SK-N-SH (cell line): ENCODE measurements at regions not wholly inside any gene's neighbourhood (a gene's known extent, or its start where the extent isn't known, plus 50 kb on each side); places are given as distances from the start of the nearest gene placed in this dataset.

ENCODE experiments used
- CTCF ChIA-PET: fragments of 300-600, 350-600 bp; formaldehyde crosslinking; extraction: SDS; loops from one replicate; lab custom pipeline; 2021; lab: Yijun Ruan, JAX
- POLR2A ChIA-PET: fragments of 350-600 bp; sonication (Branson Sonifier 250); formaldehyde crosslinking; extraction: SDS; loops from one replicate; lab custom pipeline; 2020; ENCODE audit warnings: antibody characterized with exemption, inconsistent platforms; lab: Yijun Ruan, JAX
- DNase-seq: peaks from one replicate; pipeline ENCODE4 v3.0.0; 2012
- H2AFZ ChIP-seq: fragments of 200-600 bp; sonication (generic); 2 replicates; pipeline ENCODE4 v1.8.1; 2016; ENCODE audit warnings: antibody characterized with exemption, mild to moderate bottlenecking, low read depth
- H3F3A ChIP-seq: fragments of 200-600 bp; sonication (generic); replicated peaks from 2 replicates; pipeline ENCODE3; 2016; ENCODE audit warnings: antibody characterized with exemption, mild to moderate bottlenecking; ENCODE audit not compliant: insufficient read depth
- H3K27ac ChIP-seq, 2 experiments: fragments of 200-500 bp in 1 of 2; fragments of 200-600 bp in 1 of 2; sonication (Bioruptor generic) in 1 of 2; sonication (generic), shearing (Covaris generic) in 1 of 2; 2 replicates each; pipeline versions ENCODE4 v1.5.1 to v1.6.1; 2014 to 2016; ENCODE audit warnings: low read depth in 2 of 2, inconsistent platforms in 1 of 2, low read length in 1 of 2, mild to moderate bottlenecking in 1 of 2, mixed read lengths in 1 of 2
- H3K27me3 ChIP-seq: fragments of 200-600 bp; sonication (generic), shearing (Covaris generic); 2 replicates; pipeline ENCODE4 v1.6.1; 2016; ENCODE audit warnings: mixed run types; ENCODE audit not compliant: insufficient read depth
- H3K36me3 ChIP-seq, 2 experiments: fragments of 200-500 bp in 1 of 2; fragments of 200-600 bp in 1 of 2; sonication (Bioruptor generic) in 1 of 2; sonication (generic) in 1 of 2; replicated peaks in 1 of 2; 2 replicates each; pipeline versions ENCODE3 to v1.5.1; 2014 to 2016; ENCODE audit warnings: low read length in 1 of 2, mild to moderate bottlenecking in 1 of 2; ENCODE audit not compliant: insufficient read depth in 2 of 2, control insufficient read depth in 1 of 2
- H3K4me1 ChIP-seq, 2 experiments: fragments of 200-500 bp in 1 of 2; fragments of 200-600 bp in 1 of 2; sonication (Bioruptor generic) in 1 of 2; sonication (generic), shearing (Covaris generic) in 1 of 2; 2 replicates each; pipeline versions ENCODE4 v1.5.1 to v1.6.1; 2014 to 2016; ENCODE audit warnings: low read depth in 1 of 2, low read length in 1 of 2, mixed run types in 1 of 2; ENCODE audit not compliant: insufficient read depth in 2 of 2, control insufficient read depth in 1 of 2
- H3K4me2 ChIP-seq: fragments of 200-600 bp; sonication (generic), shearing (Covaris generic); 2 replicates; pipeline ENCODE4 v1.6.1; 2017; ENCODE audit warnings: mixed run types
- H3K4me3 ChIP-seq, 2 experiments: fragments of 200-500 bp in 1 of 2; fragments of 200-600 bp in 1 of 2; sonication (Bioruptor generic) in 1 of 2; sonication (generic), shearing (Covaris generic) in 1 of 2; 2 replicates each; pipeline versions ENCODE4 v1.5.1 to v1.8.1; 2014 to 2016; ENCODE audit warnings: low read depth in 2 of 2, inconsistent platforms in 1 of 2, low read length in 1 of 2, mild to moderate bottlenecking in 1 of 2, mixed read lengths in 1 of 2, moderate library complexity in 1 of 2
- H3K79me2 ChIP-seq: fragments of 200-600 bp; sonication (generic); 2 replicates; pipeline ENCODE4 v1.8.1; 2017; ENCODE audit warnings: mild to moderate bottlenecking; ENCODE audit not compliant: insufficient read depth
- H3K9ac ChIP-seq: fragments of 200-600 bp; sonication (generic); 2 replicates; pipeline ENCODE4 v1.6.1; 2017; ENCODE audit warnings: mixed run types
- H3K9me2 ChIP-seq: fragments of 200-600 bp; sonication (generic); 2 replicates; pipeline ENCODE4 v1.6.1; 2017; ENCODE audit warnings: mixed run types
- H3K9me3 ChIP-seq: fragments of 200-600 bp; sonication (generic); 2 replicates; pipeline ENCODE4 v1.6.1; 2017; ENCODE audit warnings: mixed run types, mild to moderate bottlenecking, moderate library complexity
- H4K20me1 ChIP-seq: fragments of 200-600 bp; sonication (generic); 2 replicates; pipeline ENCODE4 v1.6.1; 2017; ENCODE audit warnings: mild to moderate bottlenecking, mixed run types; ENCODE audit not compliant: insufficient read depth
- ELF1 ChIP-seq: IDR thresholded peaks from 2 replicates; pipeline ENCODE4 v1.4.0; 2012
- EP300 ChIP-seq, 2 experiments: IDR thresholded peaks; 2 replicates each; pipeline versions ENCODE4 v1.4.0 to v1.6.1; 2012; ENCODE audit warnings: borderline replicate concordance in 1 of 2, low read depth in 1 of 2, low read length in 1 of 2
- EZH2phosphoT487 ChIP-seq: fragments of 200-600 bp; sonication (generic); IDR thresholded peaks from 2 replicates; pipeline ENCODE4 v1.6.1; 2017; ENCODE audit warnings: low read depth, mixed run types, mild to moderate bottlenecking, antibody characterized with exemption, moderate library complexity, borderline replicate concordance
- FOXJ3 ChIP-seq: sonication (generic); formaldehyde crosslinking; IDR thresholded peaks from 2 replicates; pipeline ENCODE4 v1.5.1; 2020; ENCODE audit warnings: mild to moderate bottlenecking, missing genetic modification reagents
- FOXM1 ChIP-seq: IDR thresholded peaks from 2 replicates; pipeline ENCODE4 v1.4.0; 2012; ENCODE audit warnings: low read depth, mild to moderate bottlenecking
- GABPA ChIP-seq: IDR thresholded peaks from 2 replicates; pipeline ENCODE4 v1.4.0; 2012; ENCODE audit warnings: low read depth, mild to moderate bottlenecking
- GATA2 ChIP-seq: sonication (generic); formaldehyde crosslinking; IDR thresholded peaks from 2 replicates; pipeline ENCODE4 v1.5.0; 2020; ENCODE audit warnings: mild to moderate bottlenecking, missing genetic modification reagents
- NFIC ChIP-seq: IDR thresholded peaks from 2 replicates; pipeline ENCODE4 v1.4.0; 2012; ENCODE audit warnings: borderline replicate concordance
- RFX5 ChIP-seq: IDR thresholded peaks from 2 replicates; pipeline ENCODE4 v1.6.1; 2012; ENCODE audit warnings: mild to moderate bottlenecking, improper control_type of control experiment, low read length
- TAF1 ChIP-seq: IDR thresholded peaks from 2 replicates; pipeline ENCODE4 v1.6.1; 2012; ENCODE audit warnings: low read depth, mild to moderate bottlenecking, low read length, moderate library complexity, borderline replicate concordance
- WGBS: methylation state at CpG from one replicate; pipeline ENCODE4 v1.1.6; 2017; ENCODE audit warnings: low lambda C conversion rate; 5-methylcytosine and 5-hydroxymethylcytosine counted together
- TF ChIP-seq, protein P1 (sequence below): IDR thresholded peaks from 2 replicates; pipeline ENCODE4 v1.6.1; 2012; ENCODE audit warnings: mild to moderate bottlenecking, low read depth, low read length, moderate library complexity
- TF ChIP-seq, protein P2 (sequence below): IDR thresholded peaks from 2 replicates; pipeline ENCODE4 v1.4.0; 2012; ENCODE audit warnings: low read depth, borderline replicate concordance

DNA sequence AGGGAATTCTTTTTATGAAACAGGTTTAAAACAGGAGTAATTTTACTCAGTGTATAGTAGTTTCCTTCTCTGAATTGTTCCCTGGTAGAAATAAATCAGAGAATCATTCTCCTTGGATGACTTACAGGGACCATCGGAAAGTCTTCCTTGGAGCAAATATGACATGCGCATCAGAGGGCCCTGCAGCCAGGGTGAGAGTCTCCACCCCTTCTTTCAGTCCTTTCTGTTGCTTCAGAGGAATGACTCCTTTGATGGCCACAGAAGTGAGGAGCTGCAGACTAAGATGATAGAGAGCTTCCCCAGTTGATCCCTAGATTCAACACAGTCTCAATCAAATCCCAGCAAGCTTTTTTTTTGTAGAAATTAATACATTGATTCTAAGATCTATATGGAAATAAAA, 294.8 kb upstream of the UMPS start (continued):
- TF ChIP-seq, protein P1, sequence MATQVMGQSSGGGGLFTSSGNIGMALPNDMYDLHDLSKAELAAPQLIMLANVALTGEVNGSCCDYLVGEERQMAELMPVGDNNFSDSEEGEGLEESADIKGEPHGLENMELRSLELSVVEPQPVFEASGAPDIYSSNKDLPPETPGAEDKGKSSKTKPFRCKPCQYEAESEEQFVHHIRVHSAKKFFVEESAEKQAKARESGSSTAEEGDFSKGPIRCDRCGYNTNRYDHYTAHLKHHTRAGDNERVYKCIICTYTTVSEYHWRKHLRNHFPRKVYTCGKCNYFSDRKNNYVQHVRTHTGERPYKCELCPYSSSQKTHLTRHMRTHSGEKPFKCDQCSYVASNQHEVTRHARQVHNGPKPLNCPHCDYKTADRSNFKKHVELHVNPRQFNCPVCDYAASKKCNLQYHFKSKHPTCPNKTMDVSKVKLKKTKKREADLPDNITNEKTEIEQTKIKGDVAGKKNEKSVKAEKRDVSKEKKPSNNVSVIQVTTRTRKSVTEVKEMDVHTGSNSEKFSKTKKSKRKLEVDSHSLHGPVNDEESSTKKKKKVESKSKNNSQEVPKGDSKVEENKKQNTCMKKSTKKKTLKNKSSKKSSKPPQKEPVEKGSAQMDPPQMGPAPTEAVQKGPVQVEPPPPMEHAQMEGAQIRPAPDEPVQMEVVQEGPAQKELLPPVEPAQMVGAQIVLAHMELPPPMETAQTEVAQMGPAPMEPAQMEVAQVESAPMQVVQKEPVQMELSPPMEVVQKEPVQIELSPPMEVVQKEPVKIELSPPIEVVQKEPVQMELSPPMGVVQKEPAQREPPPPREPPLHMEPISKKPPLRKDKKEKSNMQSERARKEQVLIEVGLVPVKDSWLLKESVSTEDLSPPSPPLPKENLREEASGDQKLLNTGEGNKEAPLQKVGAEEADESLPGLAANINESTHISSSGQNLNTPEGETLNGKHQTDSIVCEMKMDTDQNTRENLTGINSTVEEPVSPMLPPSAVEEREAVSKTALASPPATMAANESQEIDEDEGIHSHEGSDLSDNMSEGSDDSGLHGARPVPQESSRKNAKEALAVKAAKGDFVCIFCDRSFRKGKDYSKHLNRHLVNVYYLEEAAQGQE, result no peak
- TF ChIP-seq FOXM1 (no peak), EZH2phosphoT487 (no peak), EP300 (IDR thresholded peaks at IDR 0.05; ENCODE audit: borderline replicate concordance in 1 of 2, low read depth in 1 of 2, low read length in 1 of 2) (no peak)

DNA sequence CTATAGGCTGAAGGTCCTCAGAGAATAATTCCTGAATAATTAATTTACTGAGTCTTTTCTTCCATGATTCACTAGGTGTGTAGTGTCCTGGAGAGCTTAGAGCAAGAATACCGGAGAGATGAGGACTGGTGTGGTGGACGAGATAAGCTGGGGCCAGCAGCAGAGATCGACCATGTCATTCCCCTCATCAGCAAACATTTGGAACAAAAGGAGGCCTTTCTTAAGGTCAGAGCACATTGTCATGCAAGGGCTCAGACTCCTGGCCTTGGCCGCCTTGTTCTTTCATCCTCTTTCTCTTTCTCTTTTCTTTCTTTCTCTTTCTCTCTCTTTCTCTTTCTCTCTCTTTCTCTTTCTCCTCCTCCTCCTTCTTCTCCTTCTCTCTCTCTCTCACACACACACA, 291.4 kb upstream of the UMPS start:
- Histone ChIP-seq H3K4me1 (peaks cover 2 to 4% of the 10 kb centered on the region in 2 experiments; a peak in 2 of 4 replicates), H3K9ac (no peak overlapping the region), H3K4me2 (no peak overlapping the region), H3K36me3 (peaks cover 33 to 52% of the 10 kb centered on the region in 2 experiments), H3K27me3 (no peaks in the 10 kb centered on the region), H3K9me3 (no peaks in the 10 kb centered on the region), H3K79me2 (no peaks in the 10 kb centered on the region), H3K9me2 (no peaks in the 10 kb centered on the region), H3K4me3 (no peak overlapping the region), H4K20me1 (no peaks in the 10 kb centered on the region), H3K27ac (no peak overlapping the region), H3F3A (peaks cover 3% of the 10 kb centered on the region), H2AFZ (no peak overlapping the region)
- 93% methylated on average over 4 of the region's 4 CpGs for WGBS
- CTCF ChIA-PET, result interaction anchor here (1.6 kb wide), 1 partner anchor 359 kb away, joined by 3 read pairs; no protein-coding TSS in a partner anchor
- POLR2A ChIA-PET, result no interaction called here
- no peak for TF ChIP-seq FOXJ3
- TF ChIP-seq GATA2 (CRISPR knock-in tag), result no peak
- TF ChIP-seq EP300 (IDR thresholded peaks at IDR 0.05; ENCODE audit: borderline replicate concordance in 1 of 2, low read depth in 1 of 2, low read length in 1 of 2), result no peak
- no peak for TF ChIP-seq ELF1
- no peak for TF ChIP-seq NFIC
- TF ChIP-seq, protein P2, sequence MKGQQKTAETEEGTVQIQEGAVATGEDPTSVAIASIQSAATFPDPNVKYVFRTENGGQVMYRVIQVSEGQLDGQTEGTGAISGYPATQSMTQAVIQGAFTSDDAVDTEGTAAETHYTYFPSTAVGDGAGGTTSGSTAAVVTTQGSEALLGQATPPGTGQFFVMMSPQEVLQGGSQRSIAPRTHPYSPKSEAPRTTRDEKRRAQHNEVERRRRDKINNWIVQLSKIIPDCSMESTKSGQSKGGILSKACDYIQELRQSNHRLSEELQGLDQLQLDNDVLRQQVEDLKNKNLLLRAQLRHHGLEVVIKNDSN, result no peak
- TF ChIP-seq, protein P1, result no peak
- TF ChIP-seq TAF1, result no peak
- TF ChIP-seq GABPA, result no peak
- no peak for TF ChIP-seq RFX5
- no peak for DNase-seq
